Motor neuron (in vitro differentiated cells): ENCODE measurements at regions not wholly inside any gene's neighbourhood (a gene's known extent, or its start where the extent isn't known, plus 50 kb on each side); places are given as distances from the start of the nearest gene placed in this dataset.

ENCODE experiments used
- ATAC-seq, 8 experiments: fragments of 200-7000 bp; cut with Tn5 transposase; replicated peaks in 6 of 8; 2 replicates each; pipeline ENCODE4 v1.8.0; 2021; ENCODE audit warnings: mild to moderate bottlenecking in 8 of 8, moderate library complexity in 8 of 8
- H3K27ac ChIP-seq, 2 donors: fragments of 250-450 bp; sonication (Bioruptor Pico); 2 replicates each; pipeline ENCODE4 v1.9.0; 2021; ENCODE audit warnings: antibody characterized with exemption in 2 of 2, mild to moderate bottlenecking in 2 of 2, moderate library complexity in 1 of 2
- H3K4me1 ChIP-seq, 2 donors: fragments of 250-450 bp; sonication (Bioruptor Pico); replicated peaks in 1 of 2; 2 replicates each; pipeline ENCODE4 v1.6.1; 2021; ENCODE audit warnings: antibody characterized with exemption in 2 of 2, mild to moderate bottlenecking in 2 of 2, moderate library complexity in 1 of 2
- H3K4me3 ChIP-seq, 5 donors: fragments of 250-450 bp; sonication (Bioruptor Pico); 2 replicates each; pipeline ENCODE4 v1.9.0; 2021; ENCODE audit warnings: antibody characterized with exemption in 5 of 5, mild to moderate bottlenecking in 5 of 5, moderate library complexity in 4 of 5
- WGBS, 10 experiments: fragments of 450-650 bp; shearing (Covaris generic); methylation state at CpG; one replicate each; pipeline ENCODE4 v1.0.0; 2022; 5-methylcytosine and 5-hydroxymethylcytosine counted together
- in situ Hi-C, 9 experiments: fragments of 400-800 bp; cut with MboI; loops; one replicate each; pipeline ENCODE4 v1.15.0; 2021; ENCODE audit warnings: low sequenced_read_pairs in 9 of 9, low pct_unique_long_range_greater_than_20kb in 2 of 9; ENCODE audit not compliant: unreplicated experiment in 9 of 9

DNA sequence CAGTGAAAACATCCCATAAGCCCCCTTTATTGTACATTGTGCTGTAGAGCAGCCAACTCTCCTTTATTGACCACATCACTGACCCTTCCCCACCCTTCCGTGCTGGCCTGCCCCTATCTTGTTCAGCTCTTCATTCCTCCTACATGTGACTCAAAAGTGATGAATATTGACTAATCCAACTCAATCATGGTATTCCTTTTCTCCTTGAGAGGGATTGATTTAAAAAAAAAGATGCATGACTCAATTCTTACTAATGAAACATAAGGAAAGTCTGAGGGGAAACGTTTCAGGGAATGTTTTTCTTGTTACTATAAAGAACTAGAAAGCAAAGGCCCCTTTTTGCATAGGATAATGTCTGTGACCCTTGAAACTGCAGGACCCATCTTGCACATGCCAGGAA, 125.2 kb upstream of the SOX9 start:
- H3K4me1 ChIP-seq = no peaks in the 10 kb centered on the region
- WGBS, 10 experiments = 0 to 100% (median 60%) methylated on average over 1 to 2 of the region's 2 CpGs; no CpG with 5 or more reads in 1 of the 10 experiments
- no peak overlapping the region for H3K27ac ChIP-seq
- ATAC-seq = peak in 1 of 8 experiments; percentile 29
- in situ Hi-C loops = no loop called here
- no peak overlapping the region for H3K4me3 ChIP-seq

DNA sequence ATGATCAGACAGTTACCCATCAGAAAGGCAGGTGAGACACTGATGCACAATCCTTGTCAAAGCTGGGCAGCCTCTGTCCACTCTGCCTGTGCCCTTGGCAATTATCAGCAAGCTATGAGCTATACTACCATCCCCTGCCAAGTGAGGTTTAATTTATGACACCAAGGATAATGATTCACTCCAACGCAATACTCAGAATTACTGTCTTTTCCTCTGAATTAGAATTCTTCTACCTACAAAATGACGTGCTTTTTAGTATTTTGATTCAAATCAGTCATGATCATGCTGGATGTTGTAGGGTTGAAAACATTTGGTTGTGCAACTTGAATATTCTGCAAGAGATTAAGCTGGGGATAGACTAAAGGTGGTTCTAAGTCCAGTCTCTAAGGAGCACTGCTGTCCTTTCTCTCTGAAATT, 116.8 kb upstream of the SOX9 start:
- WGBS, 10 experiments = 0 to 83% (median 38%) methylated on average over 1 to 2 of the region's 2 CpGs; no CpG with 5 or more reads in 2 of the 10 experiments
- in situ Hi-C loops = loop anchor here in 1 of 9 experiments (25.0 kb wide), 1 partner anchor 92 kb away; no protein-coding TSS in a partner anchor
- peak in 7 of 8 experiments; percentile 34 to 80 (median 50) for ATAC-seq
- no peak overlapping the region for H3K27ac ChIP-seq
- H3K4me1 ChIP-seq = peaks cover 4 to 5% of the 10 kb centered on the region in 2 donors
- no peak overlapping the region for H3K4me3 ChIP-seq

DNA sequence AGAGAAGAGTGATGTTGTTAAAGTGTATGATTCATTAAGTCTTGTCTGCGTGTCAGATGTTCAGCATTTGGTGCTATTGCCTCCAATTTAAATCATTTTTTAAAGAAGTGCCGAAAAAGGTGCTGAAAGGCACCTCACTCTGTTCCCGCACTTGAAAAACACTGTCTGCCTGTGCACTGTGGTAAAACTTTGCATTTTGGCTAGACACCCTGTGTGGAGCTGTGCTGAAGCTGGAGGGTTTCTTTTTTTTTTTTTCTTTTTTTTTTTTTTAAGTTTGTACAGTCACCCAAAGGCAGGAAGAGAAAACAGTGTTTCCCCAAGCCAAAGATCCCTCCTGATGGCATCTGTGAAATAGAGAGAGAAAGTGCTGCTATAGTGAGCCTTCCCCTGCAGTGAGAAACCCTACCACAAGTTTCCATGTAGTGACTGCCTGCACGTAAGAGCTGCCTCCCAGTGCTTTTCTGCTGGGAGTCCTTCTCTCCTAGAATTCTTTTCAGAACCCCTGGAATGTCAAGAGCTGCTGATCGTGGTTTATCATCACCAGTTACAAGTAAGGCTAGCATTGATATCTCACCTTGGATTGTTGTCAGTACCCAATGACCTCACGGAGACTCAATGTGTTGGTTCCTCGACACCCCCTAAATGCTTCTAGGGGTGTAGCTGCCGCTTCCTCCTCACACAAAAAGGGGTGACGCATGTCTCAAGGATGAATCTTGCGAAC, 116.0 kb upstream of the SOX9 start:
- 4 to 100% (median 88%) methylated on average over 1 to 9 of the region's 10 CpGs; no CpG with 5 or more reads in 1 of the 10 experiments for WGBS, 10 experiments

DNA sequence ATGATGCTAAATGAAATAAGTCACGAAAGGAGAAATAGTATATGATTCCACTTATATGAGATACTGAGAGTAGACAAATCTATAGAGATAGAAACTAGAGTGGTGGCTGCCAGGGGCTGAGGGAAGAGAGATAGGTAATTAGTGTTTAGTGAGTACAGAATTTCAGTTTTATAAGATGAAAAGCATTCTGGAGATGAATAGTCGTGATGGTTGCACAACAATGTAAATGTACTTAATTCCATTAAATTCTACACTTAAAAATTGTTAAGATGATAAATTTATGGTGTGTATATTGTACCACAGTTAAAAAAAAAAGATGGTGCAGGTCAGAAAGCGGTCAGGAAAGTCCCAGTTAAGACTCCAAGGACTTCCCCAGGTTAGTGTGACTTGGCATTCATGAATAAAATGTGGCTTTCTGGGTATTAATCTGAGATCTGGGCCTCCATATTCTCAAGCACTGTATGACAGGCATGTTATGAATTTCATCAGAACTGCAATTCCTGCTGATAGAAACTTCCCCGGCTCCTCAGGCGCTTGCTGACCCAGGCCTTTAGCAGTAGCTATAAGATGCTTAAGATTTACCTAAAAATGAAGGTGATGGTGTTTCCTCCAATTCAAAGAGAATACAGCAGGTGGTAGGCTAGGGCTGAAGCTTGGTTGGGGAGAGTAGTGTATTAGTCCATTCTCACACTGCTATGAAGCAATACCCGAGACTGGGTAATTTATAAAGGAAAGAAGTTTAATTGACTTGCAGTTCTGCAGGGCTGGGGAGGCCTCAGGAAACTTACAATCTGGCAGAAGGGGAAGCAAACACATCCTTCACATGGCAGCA, 115.3 kb upstream of the SOX9 start:
- no peak for ATAC-seq
- peaks cover 4 to 5% of the 10 kb centered on the region in 2 donors for H3K4me1 ChIP-seq
- H3K4me3 ChIP-seq = no peak overlapping the region
- WGBS, 10 experiments = 43 to 100% (median 78%) methylated on average over 2 to 5 of the region's 6 CpGs; no CpG with 5 or more reads in 2 of the 10 experiments
- in situ Hi-C loops = loop anchor here in 1 of 9 experiments (25.0 kb wide), 1 partner anchor 93 kb away; no protein-coding TSS in a partner anchor
- H3K27ac ChIP-seq = no peak overlapping the region

More for the DNA sequence above, 116.0 kb upstream of the SOX9 start:
- Histone ChIP-seq H3K4me1 (peaks cover 4 to 5% of the 10 kb centered on the region in 2 donors), H3K4me3 (no peak overlapping the region), H3K27ac (no peak overlapping the region)
- ATAC-seq = peak in 1 of 8 experiments; percentile 64
- in situ Hi-C loops = loop anchor here in 1 of 9 experiments (25.0 kb wide), 1 partner anchor 92 kb away; no protein-coding TSS in a partner anchor

DNA sequence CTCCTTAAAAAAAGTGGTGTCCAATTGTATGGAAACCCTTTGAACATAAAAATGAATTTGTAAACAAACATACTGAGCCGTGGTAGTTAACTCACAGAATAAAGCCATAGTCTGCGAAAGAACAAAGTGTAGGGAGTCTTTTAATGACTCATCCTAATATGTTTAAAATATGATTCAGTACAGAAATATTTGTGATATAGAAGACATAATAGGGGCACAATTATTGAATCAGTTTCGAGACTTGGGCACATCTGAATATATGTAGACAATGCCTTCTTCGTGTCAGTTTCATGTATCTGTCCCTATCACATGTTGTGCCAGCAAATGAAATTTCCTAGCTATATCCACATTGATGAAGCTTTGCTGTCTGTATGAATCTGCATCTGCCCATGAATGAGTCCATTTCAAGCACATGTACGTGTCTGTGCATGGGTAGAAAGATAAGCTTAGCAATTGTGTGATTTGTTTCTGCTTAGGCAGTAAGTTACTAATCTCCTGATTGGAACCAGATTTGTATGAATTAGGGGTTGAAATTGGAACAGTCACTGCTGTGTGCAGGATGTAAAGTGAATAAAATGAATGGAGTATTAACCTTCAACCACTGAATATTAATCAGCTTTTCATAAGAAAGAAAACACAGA, 112.5 kb upstream of the SOX9 start:
- in situ Hi-C loops = loop anchor here in 1 of 9 experiments (25.0 kb wide), 1 partner anchor 96 kb away; no protein-coding TSS in a partner anchor
- ATAC-seq = peak in 2 of 8 experiments; percentile 41 to 52
- Histone ChIP-seq H3K4me3 (no peak overlapping the region), H3K4me1 (peaks cover 4 to 5% of the 10 kb centered on the region in 2 donors), H3K27ac (no peak overlapping the region)
- WGBS, 10 experiments = 17 to 95% (median 73%) methylated on average over 1 to 5 of the region's 5 CpGs; no CpG with 5 or more reads in 2 of the 10 experiments

DNA sequence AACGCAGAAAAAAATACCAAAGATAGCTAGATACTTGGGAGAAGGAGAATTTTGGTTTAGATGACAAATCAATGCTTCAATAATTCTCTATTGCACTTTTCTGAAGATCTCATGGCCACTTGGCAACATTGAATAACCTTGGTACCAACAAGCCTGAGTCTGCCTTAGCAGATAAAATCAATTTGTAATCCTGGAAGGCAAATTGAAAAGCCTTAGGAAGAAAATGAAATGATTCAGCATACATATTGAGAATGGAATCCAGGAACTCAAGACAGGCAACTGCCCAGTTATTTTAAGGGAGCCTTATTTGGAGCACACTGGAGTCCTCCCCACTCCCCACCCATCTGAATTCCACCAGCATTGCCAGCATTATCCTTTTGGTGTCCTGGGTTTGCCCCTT, 109.3 kb upstream of the SOX9 start:
- Histone ChIP-seq H3K4me3 (no peak overlapping the region), H3K4me1 (no peaks in the 10 kb centered on the region), H3K27ac (no peak overlapping the region)
- 57 to 100% (median 100%) methylated on average over 1 of the region's 1 CpG; no CpG with 5 or more reads in 1 of the 10 experiments for WGBS, 10 experiments
- in situ Hi-C loops = loop anchor here in 1 of 9 experiments (25.0 kb wide), 1 partner anchor 99 kb away; no protein-coding TSS in a partner anchor
- ATAC-seq = no peak

DNA sequence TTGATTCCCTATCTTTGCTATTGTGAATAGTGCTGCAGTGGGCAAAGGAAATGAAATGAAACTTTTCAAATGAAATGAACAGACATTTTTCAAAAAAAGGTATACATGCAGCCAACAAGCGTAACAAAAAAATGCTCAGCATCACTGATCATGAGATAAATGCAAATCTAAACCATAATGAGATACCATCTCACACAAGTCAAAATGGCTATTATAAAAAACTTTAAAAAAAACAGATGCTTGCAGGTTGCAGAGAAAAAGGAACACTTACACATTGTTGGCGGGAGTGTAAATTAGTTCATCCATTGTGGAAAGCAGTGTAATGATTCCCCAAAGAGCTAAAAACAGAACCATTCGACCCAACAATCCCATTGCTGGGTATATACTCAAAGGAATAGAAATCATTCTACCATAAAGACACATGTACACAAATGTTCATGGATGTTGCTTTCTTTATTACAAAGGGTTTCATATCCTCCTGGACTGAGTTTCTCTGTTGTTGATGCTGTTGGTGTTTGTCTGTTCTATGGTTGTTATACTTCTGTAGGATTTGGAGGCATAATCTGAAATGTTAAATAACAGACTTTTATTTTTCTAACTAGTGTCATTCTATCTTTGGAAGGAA, 99.3 kb upstream of the SOX9 start:
- no peak overlapping the region for H3K4me3 ChIP-seq
- in situ Hi-C loops = loop anchor here in 1 of 9 experiments (25.0 kb wide), 1 partner anchor 109 kb away; no protein-coding TSS in a partner anchor
- ATAC-seq = no peak
- H3K27ac ChIP-seq = no peak overlapping the region
- 36 to 100% (median 90%) methylated on average over 1 to 3 of the region's 3 CpGs for WGBS, 10 experiments
- no peaks in the 10 kb centered on the region for H3K4me1 ChIP-seq

DNA sequence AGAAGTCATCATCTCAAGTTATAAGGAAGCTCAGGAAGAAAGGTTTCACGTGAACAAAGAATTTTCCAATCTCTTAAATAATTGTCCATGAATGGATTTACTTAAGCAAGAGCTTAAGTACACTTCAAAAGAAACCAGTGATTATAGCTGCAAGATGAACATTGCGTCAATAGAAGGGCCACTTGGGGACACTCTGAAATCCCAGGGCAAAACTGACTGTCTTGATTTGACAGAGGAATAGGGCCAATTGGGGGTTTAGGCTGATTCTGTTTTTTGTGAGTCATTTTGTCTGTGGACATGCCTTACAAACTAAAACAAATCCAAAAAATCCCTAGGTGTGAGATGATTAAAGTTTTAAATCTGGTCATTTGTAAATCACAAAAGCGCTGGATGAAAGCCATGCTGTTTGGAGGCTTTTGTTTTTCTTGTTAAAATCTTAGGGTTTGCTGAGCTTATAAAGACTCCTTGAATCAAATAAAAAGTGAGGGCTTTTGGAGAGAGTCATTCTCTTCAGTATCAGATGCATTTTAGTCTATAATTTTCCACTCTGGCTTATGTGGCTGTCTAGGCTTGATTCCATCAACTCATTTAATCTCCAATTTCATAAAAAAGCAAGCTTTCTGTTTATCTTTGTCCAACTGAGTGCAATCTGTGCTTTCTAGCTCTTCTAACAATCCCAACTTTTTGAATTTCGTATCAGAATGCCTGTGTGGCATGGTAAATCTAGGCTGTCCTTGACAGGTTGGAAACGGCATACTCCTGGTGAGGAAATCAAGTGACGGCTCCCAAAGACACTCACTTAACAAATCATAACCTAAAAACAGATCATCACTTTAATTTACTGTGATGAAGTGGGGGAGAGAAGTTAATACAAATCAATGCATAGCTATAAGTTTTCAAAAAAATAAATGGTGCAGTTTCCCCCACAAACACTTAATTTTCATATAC, 98.2 kb upstream of the SOX9 start:
- Histone ChIP-seq H3K4me1 (peaks cover 0 to 4% of the 10 kb centered on the region in 2 donors), H3K27ac (no peak overlapping the region), H3K4me3 (no peak overlapping the region)
- WGBS, 10 experiments = 19 to 100% (median 82%) methylated on average over 2 to 6 of the region's 6 CpGs
- in situ Hi-C loops = loop anchor here in 1 of 9 experiments (25.0 kb wide), 1 partner anchor 110 kb away; no protein-coding TSS in a partner anchor
- ATAC-seq = no peak

DNA sequence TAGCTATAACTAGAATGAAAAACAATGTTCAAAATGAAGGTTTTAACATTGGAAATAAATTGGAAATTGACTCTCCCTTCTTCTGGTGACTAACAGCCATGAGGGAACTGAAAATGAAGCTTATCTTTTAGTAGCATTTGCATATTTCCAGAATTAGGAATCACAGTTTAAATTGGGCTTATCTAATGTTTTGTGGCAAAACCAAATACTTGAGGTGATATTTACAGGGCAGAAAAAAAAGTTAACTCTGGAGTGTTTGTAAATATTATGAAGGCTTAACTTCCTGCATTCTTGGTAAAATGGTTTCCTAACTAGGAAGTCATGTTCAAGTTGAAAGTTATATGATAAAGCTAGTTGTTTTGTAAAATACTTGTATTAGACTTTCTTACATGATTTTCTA, 96.4 kb upstream of the SOX9 start:
- Histone ChIP-seq H3K4me1 (peaks cover 0 to 7% of the 10 kb centered on the region in 2 donors), H3K27ac (no peak overlapping the region), H3K4me3 (no peak overlapping the region)
- in situ Hi-C loops = loop anchor here in 1 of 9 experiments (25.0 kb wide), 1 partner anchor 112 kb away; no protein-coding TSS in a partner anchor
- ATAC-seq = no peak

DNA sequence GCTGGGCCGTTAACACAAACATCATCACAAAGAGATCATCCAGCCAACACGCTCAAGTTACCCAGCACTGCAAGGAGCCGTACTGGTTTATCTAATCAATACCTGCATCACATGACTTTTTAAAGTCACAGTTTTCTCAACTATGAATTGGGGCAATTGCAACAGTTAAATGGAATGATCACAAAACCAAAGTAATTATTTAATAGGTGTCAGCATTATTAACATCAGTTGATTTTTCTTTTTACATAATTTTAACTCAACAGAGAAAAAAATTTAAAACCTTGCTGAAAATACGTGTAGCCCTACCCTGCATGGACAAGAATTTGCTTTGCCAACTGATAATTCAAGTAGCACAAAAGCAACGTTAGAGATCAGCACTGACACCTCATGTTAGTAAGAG, 95.7 kb upstream of the SOX9 start:
- Histone ChIP-seq H3K4me1 (peaks cover 6 to 11% of the 10 kb centered on the region in 2 donors), H3K4me3 (no peak overlapping the region), H3K27ac (no peak overlapping the region)
- ATAC-seq = no peak
- in situ Hi-C loops = no loop called here
- WGBS, 10 experiments = 0 to 69% (median 49%) methylated on average over 1 to 5 of the region's 5 CpGs

DNA sequence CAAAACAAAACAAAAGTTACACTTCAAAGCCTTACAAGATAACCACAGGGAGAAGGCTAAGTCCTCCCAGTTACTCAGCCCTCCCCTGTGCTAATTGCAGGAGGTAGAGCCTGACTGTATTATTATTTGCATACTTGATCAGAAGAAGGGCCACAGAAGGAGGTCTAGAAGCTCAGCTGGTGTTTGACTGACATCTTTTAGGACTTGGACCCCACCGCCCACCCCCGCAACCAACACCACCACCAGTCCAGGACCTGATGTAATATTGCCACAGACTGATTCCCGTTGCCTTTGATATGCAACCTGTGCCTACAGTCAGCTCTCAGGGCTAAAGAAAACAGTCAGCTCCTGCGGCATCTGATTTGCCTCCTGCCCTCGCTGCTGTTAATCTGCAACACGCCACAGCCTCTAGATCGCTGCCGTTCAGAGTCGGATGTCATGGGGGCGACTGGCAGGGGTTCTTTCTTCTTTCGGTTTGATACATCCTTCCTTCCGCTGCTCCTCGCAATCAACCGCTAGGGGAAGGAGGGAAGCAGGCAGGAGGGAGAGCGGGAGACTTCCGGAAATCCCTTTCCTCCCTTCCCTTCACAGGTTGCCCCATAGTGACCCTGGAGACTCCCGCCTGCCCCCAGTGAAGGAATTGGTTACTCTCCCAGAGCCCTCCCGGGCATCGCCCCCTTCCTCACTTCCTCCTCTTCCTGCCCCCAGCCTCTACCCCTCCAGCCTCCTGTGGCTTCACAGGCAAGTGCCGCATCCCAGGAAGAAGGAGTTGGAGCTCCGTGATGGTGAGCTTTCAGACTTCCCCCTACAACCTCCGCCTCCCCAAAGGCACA, 90.5 kb upstream of the SOX9 start:
- ATAC-seq = peak; percentile 58 to 93 (median 86)
- H3K4me3 ChIP-seq = peak overlapping the region in 3 of 5 donors; percentile 13 to 18 (median 16)
- in situ Hi-C loops = no loop called here
- H3K4me1 ChIP-seq = peaks cover 16 to 19% of the 10 kb centered on the region in 2 donors
- H3K27ac ChIP-seq = peak overlapping the region in 1 of 2 donors; percentile 22
- WGBS, 10 experiments = 0 to 39% (median 17%) methylated on average over 2 to 13 of the region's 22 CpGs; no CpG with 5 or more reads in 6 of the 10 experiments
